IMR-90 (cell line): ENCODE measurements at regions not wholly inside any gene's neighbourhood (a gene's known extent, or its start where the extent isn't known, plus 50 kb on each side); places are given as distances from the start of the nearest gene placed in this dataset.
"Not testable (repeated sequence)": the region's sequence is repeated elsewhere in the genome, so short reads cannot be mapped to it uniquely, and the experiment has no call there.

Experiments
- CEBPB ChIP-seq: IDR thresholded peaks from 2 replicates; pipeline ENCODE4 v1.6.1; 2012; ENCODE audit warnings: low read depth, low read length, improper control_type of control experiment
- FOS ChIP-seq: fragments of 150-350 bp; IDR thresholded peaks from 2 replicates; pipeline ENCODE4 v1.6.1; 2016; ENCODE audit warnings: low read depth, low read length
- POLR2A ChIP-seq: IDR thresholded peaks from 2 replicates; pipeline ENCODE4 v1.6.1; 2012; ENCODE audit warnings: mild to moderate bottlenecking, low read depth, low read length
- RAD21 ChIP-seq: IDR thresholded peaks from 2 replicates; pipeline ENCODE4 v1.6.1; 2012; ENCODE audit warnings: low read length, improper control_type of control experiment
- RCOR1 ChIP-seq: IDR thresholded peaks from 2 replicates; pipeline ENCODE4 v1.6.1; 2012; ENCODE audit warnings: mild to moderate bottlenecking, low read length, improper control_type of control experiment; ENCODE audit not compliant: insufficient replicate concordance
- RFX5 ChIP-seq: IDR thresholded peaks from 2 replicates; pipeline ENCODE4 v1.8.0; 2012; ENCODE audit warnings: low read depth, mild to moderate bottlenecking, low read length, moderate library complexity
- SMC3 ChIP-seq: fragments of 150-350 bp; IDR thresholded peaks from 2 replicates; pipeline ENCODE4 v1.6.1; 2016; ENCODE audit warnings: low read depth, mild to moderate bottlenecking, antibody characterized with exemption, low read length, moderate library complexity
- TF ChIP-seq, protein P1 (sequence below): conservative IDR thresholded peaks from 2 replicates; pipeline ENCODE4 v1.5.1; 2012; ENCODE audit warnings: mild to moderate bottlenecking, low read depth, low read length, improper control_type of control experiment
- TF ChIP-seq, protein P2 (sequence below): fragments of 150-350 bp; IDR thresholded peaks from 2 replicates; pipeline ENCODE4 v1.6.1; 2017; ENCODE audit warnings: mild to moderate bottlenecking, antibody characterized with exemption, low read length, low read depth

DNA sequence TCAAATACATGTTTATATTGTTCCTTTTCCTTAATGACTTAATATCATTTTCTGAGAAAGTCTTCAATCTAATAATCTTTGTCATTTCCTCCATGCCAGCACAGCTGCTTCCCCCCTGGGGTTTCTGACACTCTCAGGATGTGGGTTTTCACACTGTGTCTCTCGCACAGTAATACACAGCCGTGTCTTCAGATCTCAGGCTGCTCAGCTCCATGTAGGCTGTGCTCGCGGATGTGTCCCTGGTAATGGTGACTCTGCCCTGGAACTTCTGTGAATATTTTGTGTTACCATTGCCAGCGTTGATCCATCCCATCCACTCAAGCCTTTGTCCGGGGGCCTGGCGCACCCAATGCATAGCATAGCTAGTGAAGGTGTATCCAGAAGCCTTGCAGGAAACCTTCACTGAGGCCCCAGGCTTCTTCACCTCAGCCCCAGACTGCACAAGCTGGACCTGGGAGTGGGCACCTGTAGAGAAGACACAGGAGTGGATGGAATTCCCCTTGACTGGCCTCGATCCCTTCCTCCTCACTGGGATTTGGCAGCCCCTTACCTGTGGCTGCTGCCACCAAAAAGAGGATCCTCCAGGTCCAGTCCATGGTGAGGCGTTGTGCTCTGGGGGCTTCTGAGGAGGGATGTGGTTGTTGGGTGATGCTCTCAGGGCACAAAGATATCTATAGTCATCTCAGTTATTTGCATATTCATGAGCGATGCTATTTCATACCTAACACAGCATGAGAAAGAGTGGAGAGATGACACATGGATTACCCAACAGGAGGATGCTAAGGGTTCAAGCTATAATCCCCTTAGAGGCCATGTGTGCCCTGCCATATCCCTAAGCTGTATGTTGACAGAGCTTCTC lies 478.8 kb downstream of the TMEM121 start:
- TF ChIP-seq, protein P1, sequence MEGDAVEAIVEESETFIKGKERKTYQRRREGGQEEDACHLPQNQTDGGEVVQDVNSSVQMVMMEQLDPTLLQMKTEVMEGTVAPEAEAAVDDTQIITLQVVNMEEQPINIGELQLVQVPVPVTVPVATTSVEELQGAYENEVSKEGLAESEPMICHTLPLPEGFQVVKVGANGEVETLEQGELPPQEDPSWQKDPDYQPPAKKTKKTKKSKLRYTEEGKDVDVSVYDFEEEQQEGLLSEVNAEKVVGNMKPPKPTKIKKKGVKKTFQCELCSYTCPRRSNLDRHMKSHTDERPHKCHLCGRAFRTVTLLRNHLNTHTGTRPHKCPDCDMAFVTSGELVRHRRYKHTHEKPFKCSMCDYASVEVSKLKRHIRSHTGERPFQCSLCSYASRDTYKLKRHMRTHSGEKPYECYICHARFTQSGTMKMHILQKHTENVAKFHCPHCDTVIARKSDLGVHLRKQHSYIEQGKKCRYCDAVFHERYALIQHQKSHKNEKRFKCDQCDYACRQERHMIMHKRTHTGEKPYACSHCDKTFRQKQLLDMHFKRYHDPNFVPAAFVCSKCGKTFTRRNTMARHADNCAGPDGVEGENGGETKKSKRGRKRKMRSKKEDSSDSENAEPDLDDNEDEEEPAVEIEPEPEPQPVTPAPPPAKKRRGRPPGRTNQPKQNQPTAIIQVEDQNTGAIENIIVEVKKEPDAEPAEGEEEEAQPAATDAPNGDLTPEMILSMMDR = not testable (repeated sequence)
- not testable (repeated sequence) for TF ChIP-seq POLR2A, RAD21, SMC3, RFX5, CEBPB, FOS, RCOR1
- TF ChIP-seq, protein P2, sequence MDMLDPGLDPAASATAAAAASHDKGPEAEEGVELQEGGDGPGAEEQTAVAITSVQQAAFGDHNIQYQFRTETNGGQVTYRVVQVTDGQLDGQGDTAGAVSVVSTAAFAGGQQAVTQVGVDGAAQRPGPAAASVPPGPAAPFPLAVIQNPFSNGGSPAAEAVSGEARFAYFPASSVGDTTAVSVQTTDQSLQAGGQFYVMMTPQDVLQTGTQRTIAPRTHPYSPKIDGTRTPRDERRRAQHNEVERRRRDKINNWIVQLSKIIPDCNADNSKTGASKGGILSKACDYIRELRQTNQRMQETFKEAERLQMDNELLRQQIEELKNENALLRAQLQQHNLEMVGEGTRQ = not testable (repeated sequence)
